Fibroblast of lung (primary cell): ENCODE measurements at regions not wholly inside any gene's neighbourhood (a gene's known extent, or its start where the extent isn't known, plus 50 kb on each side); places are given as distances from the start of the nearest gene placed in this dataset.

Experiments
- CTCF ChIP-seq, 2 donors: IDR thresholded peaks in 1 of 2; conservative IDR thresholded peaks in 1 of 2; 1 replicate in 1 of 2; 2 replicates in 1 of 2; pipeline ENCODE4 v1.5.1; 2011 to 2012; ENCODE audit warnings: low read length in 2 of 2, control low read depth in 1 of 2, inconsistent platforms in 1 of 2, low read depth in 1 of 2, mild to moderate bottlenecking in 1 of 2
- EZH2 ChIP-seq: IDR thresholded peaks from 2 replicates; pipeline ENCODE4 v1.5.1; 2012; ENCODE audit warnings: low read length, control low read depth, mild to moderate bottlenecking; ENCODE audit errors: missing control alignments

GRCh38 chr2:113334147-113334546, 55.4 kb upstream of the PAX8 start:
- TF ChIP-seq CTCF (conservative IDR thresholded peaks at IDR 0.05 in 1 of 2, IDR thresholded peaks at IDR 0.05 in 1 of 2; ENCODE audit: low read depth in 1 of 2, low read length in 2 of 2) (no peak), EZH2 (no peak)
